Esophagus squamous epithelium (tissue), 4 donors: ENCODE measurements at regions not wholly inside any gene's neighbourhood (a gene's known extent, or its start where the extent isn't known, plus 50 kb on each side); places are given as distances from the start of the nearest gene placed in this dataset.

Source experiments
- CTCF ChIP-seq, 6 experiments: fragments of 450-650 bp in 4 of 6; fragments of 200-600 bp in 2 of 6; sonication (generic) in 2 of 6; IDR thresholded peaks; one replicate each; pipeline ENCODE4 v1.5.1; 2016 to 2019; ENCODE audit warnings: antibody characterized with exemption in 6 of 6, mild to moderate bottlenecking in 4 of 6, moderate library complexity in 4 of 6
- POLR2A ChIP-seq, 4 donors: fragments of 450-650 bp; IDR thresholded peaks; one replicate each; pipeline ENCODE4 v1.6.1; 2017; ENCODE audit warnings: antibody characterized with exemption in 4 of 4, mild to moderate bottlenecking in 4 of 4, moderate library complexity in 3 of 4

DNA sequence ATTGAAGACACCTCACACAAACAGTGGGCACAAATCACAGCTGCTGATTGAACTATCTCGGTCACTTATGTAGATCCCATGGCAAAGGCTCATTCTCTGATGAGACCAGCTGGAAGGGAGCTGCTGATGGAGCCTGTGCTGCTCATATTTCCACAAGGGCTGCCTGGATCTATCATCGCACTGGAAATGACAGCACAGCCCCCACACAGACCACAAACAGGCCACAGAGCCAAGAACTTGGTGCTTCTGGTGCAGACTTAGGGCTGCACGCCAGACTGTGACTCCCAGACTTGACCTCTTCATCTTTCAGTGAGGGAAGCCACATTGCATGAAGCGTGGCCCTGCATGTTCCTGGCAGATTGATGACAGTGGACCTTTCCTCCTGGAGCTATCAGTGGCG, 197.6 kb downstream of the MINAR1 start:
- no peak for TF ChIP-seq POLR2A (IDR thresholded peaks at IDR 0.05)
- no peak for TF ChIP-seq CTCF (IDR thresholded peaks at IDR 0.05)
